Breast epithelium (tissue), 4 donors: ENCODE measurements at regions not wholly inside any gene's neighbourhood (a gene's known extent, or its start where the extent isn't known, plus 50 kb on each side); places are given as distances from the start of the nearest gene placed in this dataset.

Source experiments
- DNase-seq, 2 donors: peaks; one replicate each; pipeline ENCODE4 v3.0.0-alpha.2; 2019; ENCODE audit warnings: low spot score in 2 of 2
- H3K27ac ChIP-seq, 2 donors: fragments of 200-600 bp; sonication (generic) in 1 of 2; one replicate each; pipeline ENCODE4 v1.5.1; 2016 to 2019; ENCODE audit warnings: mild to moderate bottlenecking in 1 of 2
- H3K27me3 ChIP-seq, 2 donors: fragments of 200-600 bp; sonication (generic) in 1 of 2; one replicate each; pipeline versions ENCODE4 v1.5.1 to v1.6.0; 2017 to 2019; ENCODE audit warnings: control low read depth in 1 of 2, mild to moderate bottlenecking in 1 of 2
- H3K36me3 ChIP-seq: fragments of 200-600 bp; one replicate; pipeline ENCODE4 v1.5.1; 2019
- H3K4me1 ChIP-seq, 2 donors: fragments of 200-600 bp; sonication (generic); one replicate each; pipeline ENCODE4 v1.5.1; 2016 to 2019; ENCODE audit warnings: control low read depth in 1 of 2
- H3K4me3 ChIP-seq, 3 donors: fragments of 200-600 bp; sonication (generic); 1 replicate in 2 of 3; 2 replicates in 1 of 3; pipeline ENCODE4 v1.5.1; 2016 to 2019; ENCODE audit warnings: mild to moderate bottlenecking in 3 of 3, moderate library complexity in 2 of 3
- H3K9me3 ChIP-seq, 2 donors: fragments of 200-600 bp; sonication (generic) in 1 of 2; one replicate each; pipeline ENCODE4 v1.5.1; 2016 to 2019; ENCODE audit warnings: control low read depth in 1 of 2
- POLR2A ChIP-seq: fragments of 450-650 bp; IDR thresholded peaks from one replicate; pipeline ENCODE4 v1.6.1; 2016; ENCODE audit warnings: antibody characterized with exemption, mild to moderate bottlenecking, moderate library complexity
- POLR2AphosphoS5 ChIP-seq, 3 donors: sonication (generic); formaldehyde crosslinking; IDR thresholded peaks; one replicate each; pipeline ENCODE4 v1.6.1; 2017; ENCODE audit warnings: antibody characterized with exemption in 3 of 3
- intact Hi-C: fragments of 100-400 bp; cut with DNase I; formaldehyde crosslinking; loops from one replicate; pipeline ENCODE4 v1.15.1; 2023; ENCODE audit warnings: low total_unique reads
- TF ChIP-seq, protein P1 (sequence below), 3 donors: fragments of 450-650 bp; IDR thresholded peaks; one replicate each; pipeline ENCODE4 v1.5.1; 2016 to 2017; ENCODE audit warnings: antibody characterized with exemption in 3 of 3, mild to moderate bottlenecking in 3 of 3, moderate library complexity in 3 of 3

DNA sequence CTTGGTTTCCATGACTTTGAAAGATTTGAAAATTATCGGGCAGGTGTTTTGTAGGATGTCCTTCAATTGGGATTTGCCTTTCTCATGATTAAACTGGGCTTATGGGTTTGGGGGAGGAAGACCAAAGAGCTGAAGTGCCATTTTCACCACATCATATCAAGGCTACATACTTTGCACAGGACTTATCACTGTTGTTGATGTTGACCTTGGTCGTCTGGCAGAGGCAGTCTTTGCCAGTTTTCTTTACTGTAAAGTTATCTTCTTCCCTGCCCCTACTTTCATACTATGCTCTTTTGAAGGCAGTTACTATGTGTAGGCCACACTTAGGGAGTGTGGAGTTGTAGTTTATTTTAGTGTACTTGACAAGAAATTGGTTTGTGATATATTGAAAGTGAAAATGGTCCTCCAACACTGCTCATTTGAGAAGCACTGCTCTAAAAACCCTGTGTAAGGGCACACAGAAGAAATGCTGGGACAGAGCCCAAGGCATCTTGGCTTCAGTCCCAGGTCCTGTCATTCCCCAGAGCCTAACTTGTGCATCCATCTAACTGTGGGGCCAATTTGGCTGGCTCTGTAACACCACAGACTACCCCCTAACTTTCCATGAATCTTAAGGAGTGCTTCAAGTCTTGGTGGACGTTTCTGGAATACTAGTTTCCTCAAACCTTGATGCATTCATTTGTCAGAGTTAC, 384.9 kb downstream of the KCNRG start:
- H3K4me1 ChIP-seq = no peaks in the 10 kb centered on the region
- no peak overlapping the region for H3K27ac ChIP-seq
- no peaks in the 10 kb centered on the region for H3K27me3 ChIP-seq
- no peaks in the 10 kb centered on the region for H3K9me3 ChIP-seq
- no peaks in the 10 kb centered on the region for H3K36me3 ChIP-seq
- intact Hi-C loops = no loop called here
- DNase-seq = no peak
- no peak overlapping the region for H3K4me3 ChIP-seq
- no peak for TF ChIP-seq POLR2A
- TF ChIP-seq, protein P1, sequence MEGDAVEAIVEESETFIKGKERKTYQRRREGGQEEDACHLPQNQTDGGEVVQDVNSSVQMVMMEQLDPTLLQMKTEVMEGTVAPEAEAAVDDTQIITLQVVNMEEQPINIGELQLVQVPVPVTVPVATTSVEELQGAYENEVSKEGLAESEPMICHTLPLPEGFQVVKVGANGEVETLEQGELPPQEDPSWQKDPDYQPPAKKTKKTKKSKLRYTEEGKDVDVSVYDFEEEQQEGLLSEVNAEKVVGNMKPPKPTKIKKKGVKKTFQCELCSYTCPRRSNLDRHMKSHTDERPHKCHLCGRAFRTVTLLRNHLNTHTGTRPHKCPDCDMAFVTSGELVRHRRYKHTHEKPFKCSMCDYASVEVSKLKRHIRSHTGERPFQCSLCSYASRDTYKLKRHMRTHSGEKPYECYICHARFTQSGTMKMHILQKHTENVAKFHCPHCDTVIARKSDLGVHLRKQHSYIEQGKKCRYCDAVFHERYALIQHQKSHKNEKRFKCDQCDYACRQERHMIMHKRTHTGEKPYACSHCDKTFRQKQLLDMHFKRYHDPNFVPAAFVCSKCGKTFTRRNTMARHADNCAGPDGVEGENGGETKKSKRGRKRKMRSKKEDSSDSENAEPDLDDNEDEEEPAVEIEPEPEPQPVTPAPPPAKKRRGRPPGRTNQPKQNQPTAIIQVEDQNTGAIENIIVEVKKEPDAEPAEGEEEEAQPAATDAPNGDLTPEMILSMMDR (IDR thresholded peaks at IDR 0.05) = no peak
- no peak for TF ChIP-seq POLR2AphosphoS5 (IDR thresholded peaks at IDR 0.05)

DNA sequence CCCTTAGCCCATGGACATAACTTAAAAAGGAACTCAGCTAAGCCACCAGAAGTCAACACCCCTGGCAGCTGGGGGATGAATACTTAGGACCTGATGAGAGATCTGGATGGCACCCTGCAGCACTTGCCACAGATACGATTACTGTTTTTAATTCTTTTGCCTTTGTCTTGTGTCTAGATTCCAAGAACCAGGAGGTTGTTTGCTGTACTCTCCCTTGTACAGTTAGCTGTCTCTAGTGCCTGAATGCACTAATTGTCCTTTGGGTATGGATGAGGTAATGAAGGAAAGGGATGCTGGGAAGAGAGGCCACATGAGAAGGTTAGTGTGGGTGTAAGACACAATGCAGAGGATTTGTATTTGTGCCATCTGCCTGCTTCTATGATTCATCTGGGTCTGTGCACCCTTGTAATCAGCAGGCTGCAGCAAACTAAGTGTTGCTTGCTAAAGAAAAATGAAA, 385.8 kb downstream of the KCNRG start:
- no peaks in the 10 kb centered on the region for H3K27me3 ChIP-seq
- intact Hi-C loops = no loop called here
- TF ChIP-seq, protein P1 (IDR thresholded peaks at IDR 0.05) = no peak
- TF ChIP-seq POLR2AphosphoS5 (IDR thresholded peaks at IDR 0.05) (no peak), POLR2A (no peak)
- no peaks in the 10 kb centered on the region for H3K4me1 ChIP-seq
- H3K4me3 ChIP-seq = no peak overlapping the region
- H3K36me3 ChIP-seq = no peaks in the 10 kb centered on the region
- no peaks in the 10 kb centered on the region for H3K9me3 ChIP-seq
- no peak for DNase-seq
- H3K27ac ChIP-seq = no peak overlapping the region

DNA sequence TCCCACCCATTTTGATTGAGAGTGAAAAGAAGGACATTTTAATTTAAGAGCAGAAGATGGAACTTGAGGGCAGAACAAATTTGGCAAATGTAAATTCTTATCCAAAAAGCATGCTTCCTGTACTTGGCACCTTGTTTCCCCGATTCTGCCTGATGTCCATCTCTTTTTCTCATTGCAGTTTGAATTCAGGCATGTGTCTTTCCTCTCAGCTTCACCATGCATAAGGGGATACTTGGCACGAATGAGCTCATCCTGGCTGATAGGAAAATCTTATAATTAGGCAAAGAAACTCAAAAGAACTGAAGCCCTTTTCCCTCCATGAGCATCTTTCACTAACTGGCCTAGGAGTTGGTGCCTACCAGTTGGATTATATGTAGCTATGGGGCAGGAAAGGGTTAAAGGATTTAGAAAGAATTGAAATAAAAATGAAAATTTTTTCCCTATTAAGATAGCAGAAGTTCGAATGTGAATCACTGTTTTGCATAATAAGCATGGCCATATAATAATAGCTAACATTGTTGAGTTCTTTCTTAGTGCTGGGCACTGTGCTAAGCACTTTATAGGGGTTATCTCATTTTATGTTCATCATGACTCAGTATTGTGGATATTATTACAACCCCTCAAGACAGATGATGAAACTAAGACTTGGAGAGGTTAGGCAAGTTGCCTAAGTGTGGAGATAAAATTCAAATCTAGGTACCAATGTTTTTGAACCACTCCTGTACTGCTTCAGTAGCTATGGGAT, 386.6 kb downstream of the KCNRG start:
- no peak for TF ChIP-seq POLR2AphosphoS5 (IDR thresholded peaks at IDR 0.05)
- TF ChIP-seq, protein P1 (IDR thresholded peaks at IDR 0.05) = no peak
- H3K27me3 ChIP-seq = no peaks in the 10 kb centered on the region
- intact Hi-C loops = no loop called here
- no peak overlapping the region for H3K4me3 ChIP-seq
- H3K4me1 ChIP-seq = no peaks in the 10 kb centered on the region
- no peak for DNase-seq
- H3K36me3 ChIP-seq = no peaks in the 10 kb centered on the region
- H3K9me3 ChIP-seq = no peaks in the 10 kb centered on the region
- no peak overlapping the region for H3K27ac ChIP-seq

DNA sequence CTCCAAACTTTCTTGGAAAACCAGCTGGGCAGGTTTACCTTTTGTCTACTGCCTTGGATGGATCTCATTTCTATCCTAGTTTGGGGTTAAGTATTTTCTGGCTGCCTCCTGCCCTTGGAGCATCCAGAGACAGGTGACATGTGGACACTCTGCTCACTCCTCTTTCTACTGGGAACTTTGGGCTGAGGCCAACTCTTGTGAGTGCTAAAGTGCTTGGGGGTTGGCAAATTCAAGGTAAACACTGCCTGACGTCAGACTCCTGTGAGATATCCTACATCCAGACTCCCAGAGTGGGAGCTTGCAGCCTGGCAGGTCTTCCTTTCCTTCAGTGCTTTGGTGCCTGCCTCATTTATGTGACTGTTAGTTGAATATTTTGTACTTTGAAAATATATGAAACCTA, 388.1 kb downstream of the KCNRG start:
- H3K4me1 ChIP-seq = no peaks in the 10 kb centered on the region
- DNase-seq = peak; percentile 34 to 60
- no peaks in the 10 kb centered on the region for H3K9me3 ChIP-seq
- H3K4me3 ChIP-seq = no peak overlapping the region
- H3K36me3 ChIP-seq = no peaks in the 10 kb centered on the region
- H3K27me3 ChIP-seq = no peaks in the 10 kb centered on the region
- intact Hi-C loops = no loop called here
- peak overlapping the region in 1 of 2 donors; percentile 16 for H3K27ac ChIP-seq
- TF ChIP-seq POLR2A (no peak), POLR2AphosphoS5 (IDR thresholded peaks at IDR 0.05) (no peak)
- TF ChIP-seq, protein P1 (IDR thresholded peaks at IDR 0.05) = no peak

DNA sequence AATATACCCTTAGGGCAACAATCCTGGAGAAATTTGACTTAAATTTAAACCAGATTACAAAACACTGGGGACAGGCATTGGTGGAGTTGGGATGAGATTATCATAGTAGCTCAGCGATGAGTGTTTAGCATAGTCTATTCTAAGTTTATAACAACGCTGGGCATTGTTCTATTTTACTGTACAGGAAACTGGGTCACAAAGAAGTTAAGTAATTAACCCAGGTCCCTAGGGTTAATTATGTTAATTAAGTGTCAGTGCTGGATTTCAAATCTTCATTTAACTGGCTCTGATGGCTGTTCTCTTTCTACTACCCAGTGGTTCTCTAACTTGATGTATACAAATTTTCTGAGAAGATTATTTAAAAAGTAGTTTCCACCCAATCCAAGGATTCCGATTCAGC, 388.9 kb downstream of the KCNRG start:
- no peaks in the 10 kb centered on the region for H3K36me3 ChIP-seq
- no peak overlapping the region for H3K27ac ChIP-seq
- no peak for DNase-seq
- no peak overlapping the region for H3K4me3 ChIP-seq
- intact Hi-C loops = no loop called here
- TF ChIP-seq, protein P1 (IDR thresholded peaks at IDR 0.05) = no peak
- TF ChIP-seq POLR2A (no peak), POLR2AphosphoS5 (IDR thresholded peaks at IDR 0.05) (no peak)
- no peaks in the 10 kb centered on the region for H3K4me1 ChIP-seq
- no peaks in the 10 kb centered on the region for H3K27me3 ChIP-seq
- no peaks in the 10 kb centered on the region for H3K9me3 ChIP-seq
